Endothelial cell of umbilical vein (primary cell): ENCODE measurements at regions not wholly inside any gene's neighbourhood (a gene's known extent, or its start where the extent isn't known, plus 50 kb on each side); places are given as distances from the start of the nearest gene placed in this dataset.

Experiments used
- CTCF ChIP-seq, 2 donors: IDR thresholded peaks; 1 replicate in 1 of 2; 2 replicates in 1 of 2; pipeline ENCODE4 v1.5.1; 2011; ENCODE audit warnings: low read length in 2 of 2, mild to moderate bottlenecking in 2 of 2, moderate library complexity in 2 of 2, control low read depth in 1 of 2, inconsistent platforms in 1 of 2, low read depth in 1 of 2; ENCODE audit not compliant: insufficient read depth in 1 of 2; ENCODE audit errors: extremely low read depth in 1 of 2
- EZH2 ChIP-seq: IDR thresholded peaks from 2 replicates; pipeline ENCODE4 v1.6.1; 2012; ENCODE audit warnings: borderline replicate concordance, low read depth, mild to moderate bottlenecking, moderate library complexity, low read length, inconsistent platforms; ENCODE audit not compliant: severe bottlenecking
- MYC ChIP-seq: IDR thresholded peaks from one replicate; pipeline ENCODE4 v1.6.1; 2011; ENCODE audit warnings: mild to moderate bottlenecking, low read depth, low read length
- POLR2A ChIP-seq: IDR thresholded peaks from 2 replicates; pipeline ENCODE4 v1.6.1; 2012; ENCODE audit warnings: low read depth, mild to moderate bottlenecking, control low read depth, low read length
- POLR2AphosphoS5 ChIP-seq: IDR thresholded peaks from 2 replicates; pipeline ENCODE4 v1.6.1; 2012; ENCODE audit warnings: low read depth, mild to moderate bottlenecking, control low read depth, low read length, moderate library complexity; ENCODE audit not compliant: insufficient read depth

GRCh38 chr7:41565655-41566054, 137.2 kb downstream of the INHBA start:
- TF ChIP-seq CTCF (IDR thresholded peaks at IDR 0.05; ENCODE audit: extremely low read depth in 1 of 2, insufficient read depth in 1 of 2, low read depth in 1 of 2, low read length in 2 of 2) (no peak), MYC (no peak), POLR2AphosphoS5 (no peak), EZH2 (no peak), POLR2A (no peak)
